ENCODE measurements at regions not wholly inside any gene's neighbourhood (a gene's known extent, or its start where the extent isn't known, plus 50 kb on each side); places are given as distances from the start of the nearest gene placed in this dataset.

GRCh38 chr2:41659758-41660157, 388.1 kb upstream of the PKDCC start:
- DNase-seq (ENCODE audit: low read depth, low spot score) = no peak

DNA sequence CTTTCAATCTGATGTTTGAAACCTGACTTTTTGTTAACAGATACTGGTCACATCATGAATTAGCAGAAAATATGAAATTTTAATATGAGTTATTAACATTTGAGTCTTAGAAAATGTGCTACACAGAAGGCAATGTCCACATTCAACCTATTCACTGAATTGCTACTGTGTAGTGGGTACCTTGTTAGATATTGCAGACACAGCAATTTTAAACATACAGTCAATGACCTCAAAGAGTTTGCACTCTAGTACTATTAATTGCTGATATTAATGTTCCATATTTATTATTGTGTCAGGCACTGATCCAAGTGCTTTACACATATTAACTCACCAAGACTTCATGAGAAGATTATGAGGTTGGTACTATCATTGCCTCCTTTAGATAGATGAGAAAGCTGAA, 385.4 kb upstream of the PKDCC start:
- DNase-seq (ENCODE audit: low read depth, low spot score) = no peak

GRCh38 chr2:41663056-41663455, 384.8 kb upstream of the PKDCC start:
- DNase-seq (ENCODE audit: low read depth, low spot score) = no peak

DNA sequence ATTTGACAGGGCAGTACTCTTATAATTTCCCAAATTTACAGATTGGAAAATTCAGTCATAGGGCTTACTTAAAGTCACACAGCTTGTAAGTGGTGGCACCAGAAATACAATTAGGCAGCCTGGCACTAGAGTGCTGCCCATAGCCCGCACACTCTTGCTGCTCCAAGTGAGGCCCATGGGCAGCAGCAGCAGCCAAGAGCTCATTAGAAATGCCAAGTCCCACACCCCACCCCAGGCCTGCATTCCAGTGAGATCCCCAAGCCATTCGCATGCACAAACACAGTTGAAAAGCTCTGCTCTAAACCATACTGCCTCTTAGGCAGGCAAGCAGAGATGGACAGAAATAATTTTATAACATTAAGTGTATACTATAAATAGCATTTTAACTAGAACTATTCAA, 379.3 kb upstream of the PKDCC start:
- no peak for DNase-seq (ENCODE audit: low read depth, low spot score)

DNA sequence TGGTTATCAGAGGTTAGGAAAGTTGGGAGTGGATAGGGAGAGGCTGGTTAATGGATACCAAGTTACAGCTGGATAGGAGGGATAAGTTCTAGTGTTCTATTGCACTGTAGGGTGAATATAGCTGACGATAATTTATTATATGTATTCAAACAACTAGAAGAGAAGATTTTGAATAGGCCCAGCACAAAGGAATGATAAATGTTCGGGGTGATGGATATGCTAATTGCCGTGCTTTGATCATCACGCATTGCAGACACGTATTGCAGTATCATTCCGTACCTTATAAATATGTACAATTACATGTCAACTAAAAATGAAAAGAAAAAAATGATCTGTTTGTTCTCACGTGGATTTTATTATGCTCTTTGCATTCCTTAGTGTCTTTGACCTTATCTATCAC, 369.2 kb upstream of the PKDCC start:
- DNase-seq (ENCODE audit: low read depth, low spot score) = no peak

DNA sequence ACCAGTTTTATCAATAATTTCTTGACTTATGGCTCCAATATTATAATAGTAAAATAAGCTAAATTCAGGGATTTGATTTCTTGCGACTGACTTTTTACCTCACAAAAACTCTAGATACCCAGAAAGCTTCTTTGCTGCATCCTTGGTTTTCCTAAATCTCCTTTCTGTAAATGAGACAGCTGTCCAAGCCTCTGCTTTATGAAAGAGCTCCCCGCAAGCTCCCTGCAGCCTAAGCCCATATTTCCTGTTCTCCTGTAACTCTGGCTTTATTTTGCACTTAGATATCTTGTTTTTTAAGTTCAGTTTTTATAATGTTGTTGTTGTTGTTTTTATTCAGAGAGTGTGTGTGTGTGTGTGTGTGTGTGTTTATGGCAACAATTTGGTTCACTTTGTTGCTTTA, 361.7 kb upstream of the PKDCC start:
- DNase-seq (ENCODE audit: low read depth, low spot score) = no peak

DNA sequence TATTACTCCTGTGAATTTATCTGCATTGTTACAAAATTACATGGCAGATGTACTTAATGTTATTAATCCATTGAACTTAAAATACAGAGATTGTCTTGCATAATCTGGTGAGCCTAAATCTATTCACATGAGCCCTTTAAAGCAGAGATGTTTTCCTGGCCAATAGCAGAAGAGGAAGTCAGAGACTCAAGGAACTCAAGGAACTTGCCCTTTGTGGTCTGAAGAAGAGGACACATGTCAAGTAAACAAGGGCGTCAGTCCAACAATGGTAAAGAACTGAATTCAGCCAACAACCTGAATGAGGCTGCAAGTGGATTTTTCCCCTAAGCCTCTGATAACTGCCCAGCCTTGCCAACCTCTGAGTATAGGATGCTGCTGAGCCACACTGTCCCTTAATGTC, 356.3 kb upstream of the PKDCC start:
- DNase-seq (ENCODE audit: low read depth, low spot score) = no peak

DNA sequence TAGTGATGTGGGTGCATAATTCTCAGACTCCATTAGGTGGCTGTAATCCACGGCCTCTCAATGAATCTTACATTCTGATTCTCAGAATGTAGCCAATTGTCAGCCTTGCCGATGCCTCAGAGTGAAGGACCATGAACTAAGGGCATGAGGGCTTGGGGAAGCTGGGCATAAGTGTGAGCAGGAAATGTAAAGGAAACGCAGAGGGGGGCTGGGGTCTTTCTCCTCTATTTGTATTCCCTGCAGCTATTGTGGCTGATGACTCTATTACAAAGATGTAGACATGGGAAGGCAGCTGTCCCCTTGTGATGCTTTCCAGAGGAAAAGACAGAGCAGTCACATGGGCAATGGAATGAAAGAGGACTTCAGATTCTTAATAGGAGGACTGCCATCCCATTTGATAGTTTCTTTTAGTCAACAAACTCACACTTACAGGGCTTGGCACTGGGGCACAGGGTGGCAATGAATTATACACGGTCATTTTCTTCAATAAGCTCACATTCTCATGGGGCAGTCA, 353.2 kb upstream of the PKDCC start:
- no peak for DNase-seq (ENCODE audit: low read depth, low spot score)

GRCh38 chr2:41695198-41696113, 352.4 kb upstream of the PKDCC start:
- no peak for DNase-seq (ENCODE audit: low read depth, low spot score)

DNA sequence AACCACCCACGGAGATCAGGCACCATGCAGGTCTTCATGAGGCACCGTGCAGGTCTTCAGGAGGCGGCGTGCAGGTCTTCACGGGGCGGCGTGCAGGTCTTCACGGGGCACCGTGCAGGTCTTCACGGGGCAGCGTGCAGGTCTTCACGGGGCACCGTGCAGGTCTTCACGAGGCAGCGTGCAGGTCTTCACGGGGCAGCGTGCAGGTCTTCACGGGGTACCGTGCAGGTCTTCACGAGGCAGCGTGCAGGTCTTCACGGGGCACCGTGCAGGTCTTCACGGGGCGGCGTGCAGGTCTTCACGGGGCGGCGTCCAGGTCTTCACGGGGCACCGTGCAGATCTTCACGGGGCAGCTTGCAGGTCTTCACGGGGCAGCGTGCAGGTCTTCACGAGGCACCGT, 350.4 kb upstream of the PKDCC start:
- no peak for DNase-seq (ENCODE audit: low read depth, low spot score)

- peak; percentile 37 for DNase-seq (ENCODE audit: low read depth, low spot score)
Measured at GRCh38 chr2:41698678-41699422, 349.0 kb upstream of the PKDCC start.

DNA sequence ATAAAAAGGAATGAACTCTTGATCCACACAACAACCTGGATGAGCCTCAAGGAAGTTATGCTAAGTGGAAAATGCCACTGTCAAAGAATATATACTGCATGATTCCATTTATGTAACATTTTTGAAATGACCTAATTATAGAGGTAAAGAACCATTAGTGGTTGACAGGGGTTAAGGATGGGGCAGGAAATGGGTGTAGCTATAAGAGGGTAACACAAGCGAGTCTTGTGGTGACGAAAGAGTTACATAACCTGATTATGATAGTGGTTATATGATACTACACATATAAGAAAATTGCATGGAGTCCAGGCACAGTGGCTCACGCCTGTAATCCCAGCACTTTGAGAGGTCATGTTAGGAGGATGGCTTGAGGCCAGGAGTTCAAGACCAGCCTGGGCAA, 346.6 kb upstream of the PKDCC start:
- no peak for DNase-seq (ENCODE audit: low read depth, low spot score)

GRCh38 chr2:41703123-41703522, 344.7 kb upstream of the PKDCC start:
- DNase-seq (ENCODE audit: low read depth, low spot score) = no peak

DNA sequence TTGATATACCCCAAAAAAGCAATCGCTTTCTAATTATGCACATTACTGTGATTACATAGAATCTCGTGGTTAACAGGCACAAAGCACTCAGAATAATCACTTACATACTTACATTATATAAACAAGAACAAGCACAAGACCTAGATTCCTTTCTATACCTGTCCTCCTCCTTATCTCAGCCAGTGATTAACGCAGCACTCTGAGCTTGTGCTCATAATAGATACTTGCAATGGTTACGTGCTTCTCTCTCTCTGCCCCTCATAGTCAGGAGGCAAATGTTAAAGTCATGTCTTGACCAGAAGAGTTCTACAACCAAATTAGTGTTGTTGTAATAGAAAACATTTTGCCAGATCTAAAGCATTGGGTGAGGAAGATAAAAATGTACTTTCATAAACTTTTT, 342.2 kb upstream of the PKDCC start:
- DNase-seq (ENCODE audit: low read depth, low spot score) = no peak

DNA sequence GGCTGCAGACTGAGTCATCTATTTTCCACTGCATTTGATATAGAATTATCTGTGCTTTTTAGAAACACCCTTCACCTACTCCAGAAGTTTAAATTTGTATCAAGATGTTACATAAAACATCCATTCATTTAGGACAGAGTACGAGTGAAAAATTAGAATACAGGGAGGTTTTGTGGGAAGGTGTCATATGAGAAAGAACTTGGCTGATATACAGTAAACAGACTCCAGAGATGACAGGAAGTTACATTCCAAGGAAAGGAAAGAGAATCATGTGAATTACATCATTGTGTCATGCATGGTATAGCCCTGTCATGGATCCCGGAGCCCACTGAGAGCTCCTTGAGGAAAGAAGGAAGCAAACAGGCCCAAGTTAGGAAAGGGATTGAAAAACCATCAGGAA, 341.5 kb upstream of the PKDCC start:
- DNase-seq (ENCODE audit: low read depth, low spot score) = no peak

- no peak for DNase-seq (ENCODE audit: low read depth, low spot score)
Measured at GRCh38 chr2:41707790-41708451, 339.9 kb upstream of the PKDCC start.

- no peak for DNase-seq (ENCODE audit: low read depth, low spot score)
Measured at GRCh38 chr2:41709702-41710599, 337.9 kb upstream of the PKDCC start.

GRCh38 chr2:41710944-41711343, 336.9 kb upstream of the PKDCC start:
- DNase-seq (ENCODE audit: low read depth, low spot score) = no peak

DNA sequence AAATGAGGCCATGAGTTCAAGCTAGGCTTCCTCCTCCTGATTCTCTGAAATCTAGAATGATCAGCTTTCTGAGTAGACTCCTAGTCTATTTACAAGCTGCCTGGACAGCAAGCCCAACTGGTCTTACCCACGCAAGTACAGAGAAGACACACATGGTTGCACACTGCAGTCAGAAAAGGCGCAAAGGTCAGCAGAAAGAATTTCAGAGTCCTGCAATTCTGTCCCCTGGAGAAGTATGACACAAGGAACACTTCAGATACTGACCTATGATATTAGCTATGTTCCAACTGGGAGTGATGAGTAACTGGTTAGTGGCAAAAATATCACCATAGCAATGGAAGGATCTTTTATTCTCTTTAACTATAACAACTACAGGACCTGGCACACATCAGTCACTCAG, 336.1 kb upstream of the PKDCC start:
- DNase-seq (ENCODE audit: low read depth, low spot score) = no peak

GRCh38 chr2:41716497-41716896, 331.3 kb upstream of the PKDCC start:
- DNase-seq (ENCODE audit: low read depth, low spot score) = no peak

DNA sequence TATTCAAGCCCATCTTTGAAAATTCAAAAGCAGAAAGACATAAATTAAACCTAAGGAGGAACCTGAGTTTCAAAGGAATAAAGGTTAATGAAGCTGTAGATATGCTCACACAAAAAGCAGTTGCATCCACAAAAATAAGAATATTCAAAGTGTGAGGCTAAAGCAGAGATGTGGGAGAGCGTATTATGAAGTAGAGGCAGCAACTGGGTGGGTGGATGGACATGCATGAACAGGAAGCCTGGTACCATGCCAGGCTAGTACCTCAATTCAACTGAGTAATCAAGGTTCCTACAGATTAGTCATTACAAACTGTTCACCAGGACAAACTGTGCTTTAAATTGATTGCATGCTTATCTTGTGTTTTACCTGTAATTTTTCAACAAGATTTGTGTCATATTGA, 330.0 kb upstream of the PKDCC start:
- DNase-seq (ENCODE audit: low read depth, low spot score) = no peak

Data from ELF-1 (cell line).